NCI-H1105 treated with DMSO at 0.1 percent for 48 hours (cell line): ENCODE measurements at regions not wholly inside any gene's neighbourhood (a gene's known extent, or its start where the extent isn't known, plus 50 kb on each side); places are given as distances from the start of the nearest gene placed in this dataset.
"Not testable (repeated sequence)": the region's sequence is repeated elsewhere in the genome, so short reads cannot be mapped to it uniquely, and the experiment has no call there.

Source experiments
- DNase-seq: peaks from one replicate; lab custom pipeline; 2025; lab: John Stamatoyannopoulos, UW

DNA sequence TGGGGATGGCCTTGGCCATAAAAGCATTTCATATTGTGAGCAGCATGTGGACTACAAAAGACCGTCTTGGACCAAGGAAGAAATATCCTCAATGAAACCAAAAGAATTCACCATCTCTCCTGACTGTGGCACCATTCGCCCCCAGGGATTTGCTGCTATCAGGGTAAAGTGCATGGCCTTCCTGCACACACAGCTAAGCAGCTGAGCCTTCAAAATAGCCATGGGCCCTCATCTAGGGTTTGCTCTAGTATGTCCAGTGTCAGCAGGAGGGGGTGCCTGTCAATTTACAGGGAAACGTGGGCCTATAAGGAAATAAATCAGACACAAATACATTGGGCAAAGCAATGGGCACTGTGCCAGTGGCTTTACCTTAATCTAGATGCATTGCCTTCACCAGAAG, 296.6 kb upstream of the NBPF12 start:
- not testable (repeated sequence) for DNase-seq

DNA sequence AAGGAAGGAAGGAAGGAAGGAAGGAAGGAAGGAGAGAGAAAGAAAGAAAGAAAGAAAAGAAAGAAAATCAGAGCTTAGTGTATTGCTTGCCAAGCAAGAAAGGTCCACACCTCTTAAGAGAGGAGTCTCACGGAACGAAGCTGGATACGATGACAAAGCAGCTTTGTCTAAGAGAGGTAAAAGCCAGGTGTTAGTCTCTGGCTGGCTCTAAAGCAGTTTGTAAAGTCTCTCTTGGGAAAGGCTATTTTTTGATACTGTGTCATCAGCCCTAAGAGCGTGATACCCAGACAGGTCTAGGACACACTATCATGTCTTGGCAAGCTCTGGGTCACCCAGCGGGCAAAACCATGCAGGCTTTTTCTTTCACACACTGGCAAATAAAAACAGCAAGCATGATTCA, 297.5 kb upstream of the NBPF12 start:
- not testable (repeated sequence) for DNase-seq

DNA sequence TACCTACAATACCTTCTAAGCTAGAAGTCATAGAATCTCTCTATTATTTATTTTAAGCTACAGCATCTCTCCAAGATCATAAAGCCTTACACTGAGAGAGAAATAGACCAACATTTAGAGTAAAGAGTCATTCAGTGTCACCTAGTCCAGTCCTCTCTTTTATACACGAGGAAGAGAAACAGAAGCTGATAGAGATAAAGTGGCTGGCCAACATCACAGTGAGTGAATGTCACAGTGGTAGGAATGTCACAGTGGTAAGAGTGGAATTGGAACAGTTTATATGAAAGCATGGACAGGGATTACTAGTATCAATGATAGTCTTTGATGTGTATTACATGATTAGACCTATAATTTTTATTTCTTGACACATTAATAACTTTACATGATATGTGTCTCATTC, 307.8 kb upstream of the NBPF12 start:
- DNase-seq = not testable (repeated sequence)

DNA sequence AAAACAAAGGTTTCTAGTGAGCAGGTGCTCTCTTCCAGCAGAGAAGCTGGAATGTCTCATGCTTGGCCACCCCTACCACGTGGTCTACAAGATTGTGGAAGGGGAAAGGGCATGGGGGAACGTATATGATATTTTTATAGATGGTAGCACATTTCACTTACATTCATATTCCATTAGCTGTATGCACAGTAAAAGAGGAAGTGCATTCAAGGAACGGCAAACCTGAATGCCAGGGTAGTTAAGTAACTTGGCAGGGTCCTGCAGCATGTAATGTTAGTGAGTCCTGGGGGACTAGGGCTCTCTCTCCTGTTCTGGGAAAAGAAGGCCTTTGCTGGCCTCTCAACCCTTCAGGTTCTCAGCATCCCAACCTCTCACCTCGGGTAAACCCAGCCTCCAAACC, 319.5 kb upstream of the NBPF12 start:
- DNase-seq = not testable (repeated sequence)

DNA sequence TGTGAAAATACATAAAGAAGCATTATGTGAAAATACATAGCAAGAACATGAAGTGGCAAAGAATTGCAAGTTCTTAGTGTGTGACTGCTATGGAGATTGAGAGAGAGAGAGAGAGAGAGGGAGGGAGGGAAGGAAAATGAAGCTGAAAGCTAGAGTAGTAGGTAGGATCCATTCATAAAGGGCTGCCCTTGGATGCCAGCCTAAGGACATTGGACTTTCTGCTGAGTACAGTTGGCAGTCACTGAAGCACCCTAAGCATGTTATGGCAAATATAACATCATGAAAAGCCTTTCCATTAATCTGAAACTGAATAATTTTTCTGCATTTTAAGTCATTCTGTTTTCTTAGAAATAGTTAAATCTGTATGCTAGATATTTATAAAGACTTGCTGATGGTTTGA, 333.4 kb upstream of the NBPF12 start:
- not testable (repeated sequence) for DNase-seq

DNA sequence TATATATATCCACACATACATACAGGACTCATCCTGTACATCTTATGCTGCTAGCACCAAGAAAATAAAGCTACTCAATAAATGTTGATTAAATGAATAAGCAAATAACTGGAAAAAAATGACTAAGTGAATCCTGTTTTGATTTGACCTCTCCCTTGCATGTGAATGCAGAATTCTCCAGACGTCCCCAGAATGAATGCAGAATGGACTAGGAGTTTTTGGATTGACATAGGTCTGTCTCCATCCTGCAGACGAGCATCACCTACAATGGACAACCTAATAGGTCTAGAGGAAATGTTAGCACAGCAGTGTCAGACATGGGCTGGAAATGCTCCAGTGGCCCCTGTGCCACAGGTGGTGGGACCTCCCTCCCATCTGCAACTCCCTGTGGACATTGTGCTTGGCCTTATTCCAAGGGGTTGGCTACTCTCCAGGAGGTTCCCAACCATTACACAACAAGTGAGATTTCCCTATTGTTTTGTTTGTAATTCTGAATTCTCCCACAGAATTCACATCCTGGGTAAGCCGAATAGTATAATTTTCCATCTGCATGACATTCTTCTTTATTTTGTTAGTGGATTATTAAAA, 337.3 kb upstream of the NBPF12 start:
- not testable (repeated sequence) for DNase-seq

DNA sequence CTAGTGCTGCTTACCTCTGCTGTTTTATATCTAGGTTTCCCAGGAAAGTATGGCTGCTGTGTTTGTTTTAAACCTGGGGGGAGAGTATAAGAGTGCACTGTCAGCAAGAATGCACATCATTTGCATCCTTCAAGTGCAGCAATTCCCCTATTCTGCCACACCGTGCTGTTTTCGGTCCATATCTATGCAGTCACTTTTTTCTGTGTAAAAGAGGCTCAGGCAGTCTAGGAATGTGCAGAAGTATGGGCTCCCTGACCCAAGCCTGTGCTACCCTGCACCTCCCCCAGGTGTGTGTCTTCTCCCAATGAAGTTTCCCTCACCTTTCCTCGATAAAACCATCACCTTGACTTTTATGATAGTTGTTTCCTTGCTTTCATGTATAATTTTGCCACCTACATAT, 338.2 kb upstream of the NBPF12 start:
- DNase-seq = not testable (repeated sequence)

DNA sequence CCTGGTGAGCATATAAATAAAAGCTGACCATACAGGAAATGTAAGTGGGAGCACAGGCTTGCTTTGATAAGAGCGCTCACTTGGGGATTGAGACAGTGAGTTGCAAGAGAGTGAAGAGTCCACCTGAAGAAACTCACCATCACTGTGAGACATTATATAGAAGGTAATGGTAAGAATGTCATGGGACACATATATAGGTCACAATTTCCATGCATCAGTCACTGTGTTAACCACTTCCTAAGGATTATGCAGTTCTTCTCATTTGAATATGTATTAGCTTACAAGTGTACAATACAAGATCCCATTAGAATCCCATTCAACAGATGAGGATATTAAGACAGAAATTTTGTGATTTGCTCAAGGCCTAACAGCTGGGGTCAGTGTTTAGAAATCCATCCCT, 352.4 kb upstream of the NOTCH2NLA start:
- not testable (repeated sequence) for DNase-seq

DNA sequence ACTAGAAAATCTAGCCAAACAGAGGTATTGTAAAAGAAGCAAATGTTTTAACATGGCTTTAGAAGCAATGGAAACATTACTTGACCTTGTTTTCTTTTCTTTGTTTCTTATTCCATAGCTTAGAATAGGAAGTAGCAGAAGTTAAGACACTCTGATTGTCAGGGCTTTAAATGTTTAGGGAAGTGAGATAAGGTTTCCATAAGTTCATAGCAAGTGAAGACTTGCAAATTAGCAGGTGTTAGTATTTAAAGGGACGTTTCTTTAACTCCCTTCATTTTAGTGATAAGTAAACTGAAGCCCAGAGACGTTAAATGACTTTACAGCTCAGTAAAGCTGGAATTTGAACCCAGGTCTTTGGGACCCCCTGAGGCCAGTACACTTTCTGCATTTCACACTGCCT, 338.7 kb upstream of the NOTCH2NLA start:
- not testable (repeated sequence) for DNase-seq

DNA sequence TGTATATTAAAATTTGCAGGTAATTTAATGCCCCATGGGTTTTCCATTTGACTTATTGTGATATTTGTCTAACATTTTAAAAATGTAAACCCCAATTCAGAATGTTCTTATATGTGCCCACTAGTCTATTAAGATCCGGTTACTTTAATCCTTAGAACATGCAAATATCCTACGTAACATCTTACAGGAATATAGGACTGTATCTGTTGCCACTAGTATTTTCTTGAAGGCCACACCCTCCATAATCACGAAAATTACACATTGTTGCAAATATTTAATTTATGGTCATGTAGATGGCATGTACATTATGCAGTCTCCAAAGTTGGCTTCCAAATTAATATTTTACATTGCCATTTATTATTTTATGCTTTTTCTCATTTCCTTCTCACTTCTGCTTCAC, 329.2 kb upstream of the NOTCH2NLA start:
- not testable (repeated sequence) for DNase-seq

DNA sequence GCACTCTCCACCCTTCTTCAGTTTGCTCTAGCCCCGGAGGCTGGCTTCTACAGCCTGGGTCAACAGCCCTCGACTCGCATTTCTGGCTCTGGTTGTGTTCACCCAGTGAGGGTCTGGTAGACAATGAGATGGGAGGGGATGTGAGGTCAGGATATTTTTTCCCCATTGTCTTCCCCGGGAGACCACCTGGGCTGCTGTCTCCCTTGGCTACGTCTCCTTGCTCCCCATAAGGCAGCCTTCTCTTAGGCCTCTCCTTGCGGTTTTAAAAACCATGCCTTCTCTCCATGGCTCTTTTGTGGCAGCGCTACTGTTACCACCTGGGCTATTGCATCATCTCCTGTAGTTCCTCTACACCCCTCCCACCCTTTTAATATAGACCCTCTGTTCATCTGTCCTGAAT, 327.6 kb upstream of the NOTCH2NLA start:
- not testable (repeated sequence) for DNase-seq

DNA sequence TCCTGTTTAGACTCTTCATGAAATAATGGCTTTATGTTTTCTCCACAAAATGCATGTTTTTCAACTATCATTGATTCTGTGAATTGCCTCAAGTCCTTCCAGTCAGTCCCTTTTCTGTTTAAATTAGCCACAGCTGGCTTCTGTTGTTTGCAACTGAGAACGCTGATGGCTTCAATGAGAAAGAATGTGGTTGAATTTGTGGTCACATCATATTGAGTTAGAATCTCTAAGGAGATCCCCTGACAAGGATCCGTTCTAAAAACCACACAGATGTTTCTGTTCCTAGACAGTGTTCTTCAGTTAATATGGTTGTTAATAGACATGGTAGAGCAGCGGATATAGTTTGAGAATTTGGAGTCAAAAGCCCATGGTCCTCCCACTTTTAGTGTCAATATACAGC, 323.6 kb upstream of the NOTCH2NLA start:
- DNase-seq = not testable (repeated sequence)

DNA sequence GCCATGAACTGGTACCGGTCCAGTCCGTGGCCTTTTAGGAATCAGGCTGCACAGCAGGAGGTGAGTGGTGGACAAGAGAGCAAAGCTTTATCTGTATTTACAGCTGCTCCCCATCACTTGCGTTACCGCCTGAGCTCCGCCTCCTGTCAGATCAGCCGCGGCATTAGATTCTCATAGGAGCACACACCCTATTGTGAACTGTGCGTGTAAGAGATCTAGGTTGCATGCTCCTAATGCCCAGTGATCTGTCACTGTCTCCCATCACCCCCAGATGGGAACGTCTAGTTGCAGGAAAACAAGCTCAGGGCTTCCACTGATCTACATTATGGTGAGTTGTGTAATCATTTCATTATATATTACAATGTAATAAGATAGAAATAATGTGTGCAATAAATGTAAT, 319.9 kb upstream of the NOTCH2NLA start:
- not testable (repeated sequence) for DNase-seq

DNA sequence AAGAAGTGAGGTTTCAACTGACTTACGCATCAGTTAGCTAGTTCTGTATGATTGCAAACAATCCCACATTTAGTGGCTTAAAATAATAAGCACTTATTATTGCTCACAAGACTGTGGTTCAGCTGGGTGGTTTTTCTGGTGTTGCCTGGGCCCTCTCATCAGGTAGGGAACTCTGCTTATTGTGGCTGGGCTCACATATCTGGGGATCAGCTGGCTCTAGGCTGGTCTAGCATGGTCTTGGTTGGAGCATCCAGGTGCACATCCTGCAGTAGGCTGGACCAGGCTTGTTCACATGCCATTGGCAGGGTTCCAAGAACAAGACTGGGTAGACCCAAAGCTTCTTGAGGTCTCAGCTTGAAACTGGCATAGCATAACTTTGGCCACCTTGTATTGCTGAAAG, 317.4 kb upstream of the NOTCH2NLA start:
- not testable (repeated sequence) for DNase-seq

DNA sequence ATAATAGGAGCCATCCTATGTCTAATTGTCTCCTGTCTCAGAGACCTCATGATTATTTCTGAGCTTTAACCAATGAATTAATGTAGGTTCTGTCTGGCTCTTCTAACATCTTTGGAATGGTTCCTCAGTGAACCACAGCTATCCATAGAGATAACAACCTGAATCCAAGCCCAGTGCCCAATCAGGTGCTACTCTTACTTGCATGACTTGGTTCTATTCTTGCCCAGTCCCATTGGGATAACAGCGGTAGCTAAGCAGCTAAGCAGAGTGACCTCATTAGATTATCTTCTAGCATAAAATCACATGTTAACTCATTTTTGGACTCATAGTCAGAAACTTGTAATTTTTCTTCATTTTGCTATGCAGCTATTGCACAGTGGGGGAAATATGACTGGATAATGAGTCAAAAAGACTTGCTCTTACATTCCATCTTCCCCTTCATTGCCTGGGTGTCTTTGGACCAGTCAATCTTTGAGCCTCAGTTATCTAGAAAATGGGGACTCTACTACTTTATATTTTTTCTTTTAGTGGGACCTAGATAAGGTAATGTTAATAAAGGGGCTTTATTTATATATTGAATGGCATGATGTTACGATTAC, 309.1 kb upstream of the NOTCH2NLA start:
- DNase-seq = not testable (repeated sequence)

DNA sequence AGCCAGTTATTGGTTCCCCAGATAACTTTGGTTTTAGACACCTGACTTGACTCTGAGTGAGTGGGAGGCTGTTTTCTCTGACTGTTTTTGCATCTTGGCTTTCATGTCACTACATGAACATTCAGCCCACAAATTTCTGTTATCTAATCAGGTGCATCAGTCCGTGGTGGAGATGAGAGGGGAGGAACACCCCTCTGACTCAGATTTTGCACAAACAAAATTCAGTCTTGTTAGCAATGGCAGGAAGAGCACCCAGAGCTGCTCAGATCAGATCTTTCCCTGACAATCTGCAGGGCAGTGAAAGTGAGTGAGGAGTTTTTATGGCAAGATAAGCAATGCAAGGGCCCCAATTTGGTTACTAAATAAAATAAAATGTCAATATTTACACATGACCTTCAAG, 307.2 kb upstream of the NOTCH2NLA start:
- not testable (repeated sequence) for DNase-seq

DNA sequence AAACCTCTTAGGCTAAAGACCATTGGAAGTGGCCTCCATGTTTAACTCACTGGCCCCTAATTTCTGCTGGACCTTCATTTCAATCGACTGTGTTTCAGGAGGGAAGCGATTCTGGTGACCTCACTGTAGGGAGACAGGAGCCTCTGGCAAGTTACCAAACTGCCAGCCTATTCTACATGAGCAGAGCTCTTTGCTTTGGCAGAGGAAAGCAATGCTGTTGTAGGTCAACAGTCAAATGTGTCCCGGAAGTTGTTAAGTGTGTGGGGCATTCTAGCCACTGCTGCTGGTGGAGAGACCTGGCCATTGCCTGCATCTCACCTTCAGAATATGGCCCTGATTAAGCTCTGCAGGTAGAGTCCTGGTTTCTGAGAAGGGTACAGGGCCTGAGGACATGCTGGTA, 306.8 kb upstream of the NOTCH2NLA start:
- not testable (repeated sequence) for DNase-seq

DNA sequence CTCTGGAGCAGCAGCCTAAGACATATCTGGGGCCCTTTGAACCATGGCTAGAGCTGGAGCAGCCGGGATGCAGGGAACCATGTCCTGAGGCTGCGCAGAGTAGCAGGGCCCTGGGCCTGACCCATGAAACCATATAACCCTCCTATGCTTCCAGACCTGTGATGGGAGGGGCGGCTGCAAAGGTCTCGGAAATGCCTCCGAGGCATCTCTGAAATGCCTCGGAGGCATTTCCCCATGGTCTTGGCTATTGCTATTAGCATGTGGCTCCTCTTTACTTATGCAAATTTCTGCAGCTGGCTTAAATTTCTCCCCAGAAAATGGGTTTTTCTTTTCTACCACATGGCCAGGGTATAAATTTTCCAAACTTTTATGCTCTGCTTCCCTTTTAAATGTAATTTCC, 302.1 kb upstream of the NOTCH2NLA start:
- not testable (repeated sequence) for DNase-seq

DNA sequence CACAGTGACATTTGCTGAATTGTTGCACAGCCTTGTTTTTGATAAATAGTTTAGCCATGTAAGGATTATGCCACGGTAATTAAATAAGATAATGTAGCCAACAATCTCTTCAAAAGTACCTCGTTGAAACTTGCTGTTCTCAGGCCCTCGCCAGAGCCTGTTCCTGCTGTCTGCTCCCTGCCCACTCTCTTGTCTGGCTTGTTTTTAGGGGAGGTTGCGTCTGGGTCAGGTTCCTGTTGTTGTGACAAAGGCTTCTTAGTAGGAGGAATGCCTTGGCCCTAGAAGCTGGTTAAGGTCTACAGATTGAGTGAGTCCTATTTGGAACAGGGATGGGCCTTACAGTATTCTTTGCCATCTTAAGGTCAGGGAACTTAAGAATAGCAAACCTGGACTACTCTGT, 294.0 kb upstream of the NOTCH2NLA start:
- DNase-seq = not testable (repeated sequence)

DNA sequence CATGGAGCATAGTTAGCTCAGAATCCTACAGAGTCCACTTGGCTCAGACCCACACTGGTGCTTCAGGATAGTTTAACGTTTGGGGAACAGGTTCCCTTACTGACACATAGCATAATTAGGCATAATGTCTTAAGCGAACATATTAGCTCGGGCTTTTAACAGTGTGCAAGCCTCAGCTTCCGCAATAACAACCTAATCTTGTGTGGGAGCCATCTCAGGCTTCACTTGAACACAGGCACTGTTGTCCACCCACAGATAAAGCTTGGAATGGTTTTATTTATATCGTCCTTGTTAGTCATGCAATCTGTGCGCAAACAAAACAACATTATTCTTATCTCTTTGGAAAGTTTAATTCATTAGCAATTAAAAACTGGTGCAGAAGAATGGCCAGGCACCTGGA, 293.5 kb upstream of the NOTCH2NLA start:
- DNase-seq = not testable (repeated sequence)

DNA sequence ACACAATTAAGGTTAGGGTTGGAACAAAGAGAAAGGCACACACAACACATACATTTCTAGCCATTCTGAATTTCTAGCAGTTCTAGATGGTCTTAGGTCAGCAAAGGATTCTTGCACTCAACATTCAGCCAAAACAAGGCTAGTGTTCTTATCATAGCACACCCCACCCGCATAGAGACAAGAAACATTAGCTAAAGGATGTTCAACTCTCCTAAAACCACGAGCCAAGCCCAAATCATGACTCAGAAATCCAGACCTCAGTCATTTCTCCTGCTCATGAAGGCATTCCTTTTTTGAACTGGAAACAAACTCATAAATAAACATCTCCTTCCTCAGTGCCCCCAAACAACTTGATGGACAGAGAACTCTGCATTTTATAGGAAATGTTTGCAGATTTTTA, 293.0 kb upstream of the NOTCH2NLA start:
- DNase-seq = not testable (repeated sequence)

DNA sequence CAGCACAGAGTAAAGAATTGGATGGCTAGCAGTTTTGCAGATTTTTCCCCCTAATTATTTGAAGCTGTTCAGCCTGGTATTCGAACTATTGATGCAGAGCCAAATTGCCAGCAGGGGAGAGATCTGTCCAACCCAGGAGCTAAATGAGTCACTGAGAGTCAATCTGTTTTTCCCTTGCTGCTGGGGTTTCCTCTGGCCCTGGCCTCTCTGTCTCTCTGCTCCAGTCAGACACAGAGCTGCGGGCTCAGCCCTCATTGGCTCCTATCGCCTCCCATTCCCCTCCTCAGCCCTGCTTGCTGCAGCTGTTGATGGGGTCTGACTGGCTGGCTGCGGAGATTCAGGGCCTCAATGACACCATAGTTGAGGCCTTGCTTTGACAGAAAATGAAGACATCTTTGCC, 284.9 kb upstream of the NOTCH2NLA start:
- DNase-seq = not testable (repeated sequence)

DNA sequence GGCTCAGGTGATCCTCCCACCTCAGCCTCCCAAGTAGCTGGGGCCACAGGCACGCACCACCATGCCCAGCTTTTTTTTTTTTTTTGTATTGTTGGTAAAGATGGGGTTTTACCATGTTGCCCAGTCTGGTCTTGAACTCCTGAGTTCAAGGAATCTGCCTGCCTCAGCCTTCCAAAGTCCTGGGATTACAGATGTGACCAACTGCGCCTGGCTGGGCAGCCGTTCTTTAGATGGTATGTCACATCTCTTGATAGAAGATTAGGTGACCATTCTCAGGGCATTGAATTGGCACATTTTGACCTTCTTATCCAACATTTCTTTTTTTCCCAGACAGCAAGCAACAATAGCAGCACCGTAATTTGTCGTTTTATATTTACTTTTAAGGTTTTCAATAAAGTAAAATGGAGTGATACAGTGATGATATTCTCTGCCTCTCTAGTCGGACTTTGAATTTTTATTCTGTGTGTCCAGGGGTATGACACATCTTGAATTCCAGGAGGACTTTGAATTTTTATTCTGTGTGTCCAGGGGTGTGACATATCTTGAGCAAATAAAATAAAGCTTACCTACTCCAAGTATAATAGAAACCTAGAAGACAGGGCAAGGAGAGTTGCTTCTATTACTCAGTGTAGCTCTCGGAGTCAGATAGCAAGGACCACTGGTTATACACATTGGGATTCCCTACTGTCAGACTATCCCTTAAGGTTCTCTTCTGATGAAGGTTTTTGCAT, 282.4 kb upstream of the NOTCH2NLA start:
- DNase-seq = not testable (repeated sequence)
